Endothelial cell (in vitro differentiated cells): ENCODE measurements at regions not wholly inside any gene's neighbourhood (a gene's known extent, or its start where the extent isn't known, plus 50 kb on each side); places are given as distances from the start of the nearest gene placed in this dataset.

ENCODE experiments used
- DNase-seq: peaks from one replicate; pipeline ENCODE4 v3.0.0; 2021; ENCODE audit warnings: low spot score
- H3K27ac Mint-ChIP-seq: one replicate; pipeline ENCODE4 v1.8.0; 2021; ENCODE audit warnings: mixed read lengths, inconsistent platforms; ENCODE audit not compliant: unreplicated experiment
- H3K27me3 Mint-ChIP-seq: one replicate; pipeline ENCODE4 v1.8.0; 2021; ENCODE audit warnings: mild to moderate bottlenecking, moderate library complexity, mixed read lengths, inconsistent platforms; ENCODE audit not compliant: unreplicated experiment
- H3K36me3 Mint-ChIP-seq: one replicate; pipeline ENCODE4 v1.8.0; 2021; ENCODE audit warnings: mild to moderate bottlenecking, low read depth, mixed read lengths, inconsistent platforms; ENCODE audit not compliant: unreplicated experiment
- H3K4me1 Mint-ChIP-seq: one replicate; pipeline ENCODE4 v1.8.0; 2021; ENCODE audit warnings: mild to moderate bottlenecking, mixed read lengths, inconsistent platforms; ENCODE audit not compliant: unreplicated experiment
- H3K4me3 Mint-ChIP-seq: one replicate; pipeline ENCODE4 v1.8.0; 2021; ENCODE audit warnings: mild to moderate bottlenecking, mixed read lengths, inconsistent platforms; ENCODE audit not compliant: unreplicated experiment
- H3K9me3 Mint-ChIP-seq: one replicate; pipeline ENCODE4 v1.8.0; 2021; ENCODE audit warnings: mixed read lengths, inconsistent platforms; ENCODE audit not compliant: unreplicated experiment
- TF ChIP-seq, protein P1 (sequence below): fragments of 200-600 bp; sonication (generic); IDR thresholded peaks from one replicate; pipeline ENCODE4 v1.5.0; 2021; ENCODE audit warnings: antibody characterized with exemption; ENCODE audit not compliant: unreplicated experiment

DNA sequence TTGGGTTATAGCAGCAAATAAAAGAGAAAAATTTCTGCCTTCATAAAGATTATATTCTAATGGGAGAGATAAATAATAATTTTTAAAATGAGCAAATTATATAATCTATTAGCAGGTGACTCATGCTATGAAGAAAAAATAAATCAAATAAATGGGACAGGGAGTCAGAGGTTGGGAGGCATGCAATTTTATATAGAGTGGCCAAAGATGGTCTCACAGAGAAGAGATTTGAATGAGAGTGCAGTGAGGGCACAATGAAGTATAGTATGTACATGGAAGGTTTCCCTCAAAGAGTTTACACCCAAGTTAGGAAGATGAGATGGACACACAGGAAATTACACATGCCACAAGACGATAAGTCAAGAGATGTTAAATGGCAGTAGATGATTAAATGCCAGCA is 369.4 kb downstream of the TXNL1 start:
- Mint-ChIP-seq H3K27me3 (peaks cover 9% of the 10 kb centered on the region), H3K4me3 (no peak overlapping the region), H3K36me3 (no peaks in the 10 kb centered on the region), H3K27ac (no peak overlapping the region), H3K4me1 (no peaks in the 10 kb centered on the region), H3K9me3 (no peaks in the 10 kb centered on the region)
- DNase-seq = no peak
- TF ChIP-seq, protein P1, sequence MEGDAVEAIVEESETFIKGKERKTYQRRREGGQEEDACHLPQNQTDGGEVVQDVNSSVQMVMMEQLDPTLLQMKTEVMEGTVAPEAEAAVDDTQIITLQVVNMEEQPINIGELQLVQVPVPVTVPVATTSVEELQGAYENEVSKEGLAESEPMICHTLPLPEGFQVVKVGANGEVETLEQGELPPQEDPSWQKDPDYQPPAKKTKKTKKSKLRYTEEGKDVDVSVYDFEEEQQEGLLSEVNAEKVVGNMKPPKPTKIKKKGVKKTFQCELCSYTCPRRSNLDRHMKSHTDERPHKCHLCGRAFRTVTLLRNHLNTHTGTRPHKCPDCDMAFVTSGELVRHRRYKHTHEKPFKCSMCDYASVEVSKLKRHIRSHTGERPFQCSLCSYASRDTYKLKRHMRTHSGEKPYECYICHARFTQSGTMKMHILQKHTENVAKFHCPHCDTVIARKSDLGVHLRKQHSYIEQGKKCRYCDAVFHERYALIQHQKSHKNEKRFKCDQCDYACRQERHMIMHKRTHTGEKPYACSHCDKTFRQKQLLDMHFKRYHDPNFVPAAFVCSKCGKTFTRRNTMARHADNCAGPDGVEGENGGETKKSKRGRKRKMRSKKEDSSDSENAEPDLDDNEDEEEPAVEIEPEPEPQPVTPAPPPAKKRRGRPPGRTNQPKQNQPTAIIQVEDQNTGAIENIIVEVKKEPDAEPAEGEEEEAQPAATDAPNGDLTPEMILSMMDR = no peak

DNA sequence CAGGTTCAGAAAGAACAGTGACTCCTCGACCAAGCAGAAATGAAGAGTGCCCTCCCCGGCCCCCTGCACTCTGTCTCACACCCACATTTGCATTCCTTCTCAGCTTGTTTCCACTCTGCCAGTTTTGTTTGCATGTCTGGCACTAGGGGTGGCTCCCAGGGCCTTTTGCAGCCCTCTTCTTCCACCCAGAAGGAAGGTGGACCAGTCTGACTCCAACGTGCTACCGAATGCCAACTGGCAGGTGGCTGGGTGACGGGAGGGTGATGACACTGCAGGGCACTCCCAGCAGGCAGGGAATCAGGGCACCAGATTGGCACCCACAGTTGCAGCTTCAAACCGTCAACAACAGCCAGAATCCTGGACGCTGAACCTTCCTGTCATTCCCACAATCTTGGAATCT is 371.1 kb downstream of the TXNL1 start:
- Mint-ChIP-seq H3K36me3 (no peaks in the 10 kb centered on the region), H3K27ac (no peak overlapping the region), H3K4me3 (no peak overlapping the region), H3K9me3 (no peaks in the 10 kb centered on the region), H3K27me3 (peaks cover 9% of the 10 kb centered on the region), H3K4me1 (no peaks in the 10 kb centered on the region)
- TF ChIP-seq, protein P1 = no peak
- no peak for DNase-seq

DNA sequence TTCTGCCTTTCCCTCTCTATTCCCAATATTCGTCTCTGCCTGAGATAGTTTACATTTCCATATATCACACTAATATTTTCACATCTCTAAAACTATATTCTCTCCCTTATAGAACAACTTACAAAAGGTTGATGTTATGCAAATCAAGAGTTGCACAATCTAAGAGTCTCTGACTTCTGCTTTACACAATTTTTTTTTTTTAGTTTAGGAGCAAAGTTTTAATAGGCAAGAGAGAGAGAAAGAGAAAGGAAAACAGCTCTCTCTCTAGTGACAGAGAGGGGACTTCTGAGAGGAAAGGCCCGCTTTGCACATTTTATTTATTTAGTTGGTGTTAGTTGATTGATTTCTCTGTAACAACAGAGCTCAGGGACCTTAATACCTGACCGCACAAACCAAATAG is 380.2 kb downstream of the TXNL1 start:
- Mint-ChIP-seq H3K36me3 (no peaks in the 10 kb centered on the region), H3K27me3 (no peaks in the 10 kb centered on the region), H3K4me3 (no peak overlapping the region), H3K27ac (no peak overlapping the region), H3K4me1 (no peaks in the 10 kb centered on the region), H3K9me3 (no peaks in the 10 kb centered on the region)
- DNase-seq = no peak
- TF ChIP-seq, protein P1 = no peak

DNA sequence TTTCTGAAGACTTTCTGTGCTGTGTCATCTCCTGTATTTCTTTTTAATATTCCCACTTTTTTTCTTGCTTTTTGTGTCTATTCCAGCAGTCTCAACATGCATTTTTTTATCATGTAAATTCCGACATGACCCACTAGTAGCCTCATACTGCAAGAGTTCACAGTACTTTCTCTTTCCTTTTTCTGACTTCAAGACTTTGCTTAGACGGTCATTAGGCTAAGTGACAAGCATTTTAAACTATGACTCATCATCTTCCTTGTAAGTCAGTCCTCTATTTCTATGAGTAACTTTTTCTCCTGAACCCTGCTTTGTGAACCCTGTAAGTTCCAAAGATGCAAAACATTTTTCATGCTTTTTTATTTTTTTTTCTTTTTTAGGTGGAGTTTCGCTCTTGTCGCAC is 381.2 kb downstream of the TXNL1 start:
- no peaks in the 10 kb centered on the region for H3K27me3 Mint-ChIP-seq
- no peaks in the 10 kb centered on the region for H3K9me3 Mint-ChIP-seq
- H3K36me3 Mint-ChIP-seq = no peaks in the 10 kb centered on the region
- no peak overlapping the region for H3K27ac Mint-ChIP-seq
- TF ChIP-seq, protein P1 = no peak
- no peaks in the 10 kb centered on the region for H3K4me1 Mint-ChIP-seq
- no peak overlapping the region for H3K4me3 Mint-ChIP-seq
- no peak for DNase-seq

DNA sequence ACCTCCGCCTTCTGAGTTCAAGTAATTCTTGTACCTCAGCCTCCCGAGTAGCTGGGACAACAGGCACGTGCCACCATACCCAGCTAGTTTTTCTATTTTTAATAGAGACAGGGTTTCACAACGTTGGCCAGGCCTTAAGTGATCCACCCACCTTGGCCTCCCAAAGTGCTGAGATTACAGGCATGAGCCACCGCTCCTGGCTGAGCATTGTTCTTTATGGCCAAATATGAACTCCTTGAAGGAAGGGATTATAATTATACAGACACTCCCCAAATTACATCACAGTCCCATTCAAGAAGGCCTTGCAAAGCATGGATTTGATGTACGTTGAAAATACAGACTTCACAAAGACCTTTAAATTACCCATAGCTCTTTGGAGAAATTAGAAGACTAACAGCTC is 381.7 kb downstream of the TXNL1 start:
- Mint-ChIP-seq H3K4me3 (no peak overlapping the region), H3K9me3 (no peaks in the 10 kb centered on the region), H3K27ac (no peak overlapping the region), H3K27me3 (no peaks in the 10 kb centered on the region), H3K4me1 (no peaks in the 10 kb centered on the region), H3K36me3 (no peaks in the 10 kb centered on the region)
- DNase-seq = no peak
- TF ChIP-seq, protein P1 = no peak
